Panc1 (cell line): ENCODE measurements at regions not wholly inside any gene's neighbourhood (a gene's known extent, or its start where the extent isn't known, plus 50 kb on each side); places are given as distances from the start of the nearest gene placed in this dataset.

Experiments
- ATAC-seq: fragments of 200-7000 bp; cut with Tn5 transposase; 2 replicates; pipeline ENCODE4 v1.9.1; 2020; ENCODE audit warnings: mild to moderate bottlenecking, moderate library complexity
- BruUV-seq: library from RNA; stranded (reverse); fragments of 400-500 nt; replicated peaks from 2 replicates; lab custom pipeline; 2021; lab: Mats Ljungman, UMichigan
- CTCF ChIA-PET: fragments of 300-600 bp; sonication (Branson Sonifier 250); formaldehyde crosslinking; loops from one replicate; lab custom pipeline; 2022; ENCODE audit warnings: antibody characterized with exemption; lab: Charles Lee
- POLR2A ChIA-PET: fragments of 300-600 bp; sonication (Branson Sonifier 250); formaldehyde crosslinking; loops from one replicate; lab custom pipeline; 2022; ENCODE audit warnings: antibody characterized with exemption; lab: Charles Lee
- DNase-seq: peaks from one replicate; pipeline ENCODE4 v3.0.0-alpha.2; 2010; ENCODE audit warnings: low read depth, low spot score
- H3K27ac ChIP-seq: 2 replicates; pipeline ENCODE4 v1.5.1; 2011; ENCODE audit warnings: mild to moderate bottlenecking, low read length, inconsistent platforms
- H3K27me3 ChIP-seq: fragments of 200-500 bp; sonication (Bioruptor generic); 2 replicates; pipeline ENCODE4 v1.6.0; 2014; ENCODE audit warnings: low read length, inconsistent platforms; ENCODE audit not compliant: control insufficient read depth, insufficient read depth
- H3K36me3 ChIP-seq: fragments of 200-500 bp; sonication (Bioruptor generic); 2 replicates; pipeline ENCODE4 v1.5.1; 2014; ENCODE audit warnings: inconsistent platforms, mild to moderate bottlenecking, low read length, moderate library complexity; ENCODE audit not compliant: control insufficient read depth, insufficient read depth
- H3K4me1 ChIP-seq: 2 replicates; pipeline ENCODE4 v1.5.1; 2011; ENCODE audit warnings: inconsistent platforms, mild to moderate bottlenecking, low read length, moderate library complexity; ENCODE audit not compliant: control insufficient read depth, insufficient read depth
- H3K4me3 ChIP-seq, 2 experiments: 2 replicates each; pipeline ENCODE4 v1.5.1; 2011 to 2012; ENCODE audit warnings: low read depth in 2 of 2, low read length in 2 of 2, mild to moderate bottlenecking in 2 of 2, inconsistent platforms in 1 of 2, moderate library complexity in 1 of 2
- H3K9me3 ChIP-seq: fragments of 200-500 bp; sonication (Bioruptor generic); 2 replicates; pipeline ENCODE4 v1.5.1; 2014; ENCODE audit warnings: low read depth, mild to moderate bottlenecking, inconsistent platforms, low read length, moderate library complexity; ENCODE audit not compliant: control insufficient read depth, insufficient read depth
- POLR2AphosphoS5 ChIP-seq: IDR thresholded peaks from 2 replicates; pipeline ENCODE4 v1.6.1; 2012; ENCODE audit warnings: mild to moderate bottlenecking, low read depth, low read length, moderate library complexity
- SIN3A ChIP-seq: IDR thresholded peaks from 2 replicates; pipeline ENCODE4 v1.6.1; 2012; ENCODE audit warnings: low read depth, mild to moderate bottlenecking, low read length, moderate library complexity, borderline replicate concordance; ENCODE audit not compliant: insufficient read depth
- TCF7L2 ChIP-seq: IDR thresholded peaks from 2 replicates; pipeline ENCODE4 v1.6.1; 2011; ENCODE audit warnings: mild to moderate bottlenecking, low read depth, low read length, inconsistent platforms
- in situ Hi-C: cut with HindIII; loops from 2 replicates; pipeline ENCODE4 v1.10.0; 2016; ENCODE audit warnings: low sequenced_read_pairs, low pct_unique_long_range_greater_than_20kb
- intact Hi-C: fragments of 100-400 bp; cut with micrococcal nuclease; formaldehyde crosslinking; loops from one replicate; pipeline ENCODE4 v1.10.0; 2022; ENCODE audit not compliant: unreplicated experiment
- TF ChIP-seq, protein P1 (sequence below): fragments of 450-650 bp; IDR thresholded peaks from 2 replicates; pipeline ENCODE4 v1.5.1; 2017; ENCODE audit warnings: mild to moderate bottlenecking
- TF ChIP-seq, protein P2 (sequence below), 2 experiments: IDR thresholded peaks; 2 replicates each; pipeline ENCODE4 v1.6.1; 2011 to 2012; ENCODE audit warnings: low read depth in 2 of 2, control low read depth in 1 of 2, low read length in 1 of 2, mild to moderate bottlenecking in 1 of 2, moderate library complexity in 1 of 2; ENCODE audit not compliant: insufficient read depth in 1 of 2

DNA sequence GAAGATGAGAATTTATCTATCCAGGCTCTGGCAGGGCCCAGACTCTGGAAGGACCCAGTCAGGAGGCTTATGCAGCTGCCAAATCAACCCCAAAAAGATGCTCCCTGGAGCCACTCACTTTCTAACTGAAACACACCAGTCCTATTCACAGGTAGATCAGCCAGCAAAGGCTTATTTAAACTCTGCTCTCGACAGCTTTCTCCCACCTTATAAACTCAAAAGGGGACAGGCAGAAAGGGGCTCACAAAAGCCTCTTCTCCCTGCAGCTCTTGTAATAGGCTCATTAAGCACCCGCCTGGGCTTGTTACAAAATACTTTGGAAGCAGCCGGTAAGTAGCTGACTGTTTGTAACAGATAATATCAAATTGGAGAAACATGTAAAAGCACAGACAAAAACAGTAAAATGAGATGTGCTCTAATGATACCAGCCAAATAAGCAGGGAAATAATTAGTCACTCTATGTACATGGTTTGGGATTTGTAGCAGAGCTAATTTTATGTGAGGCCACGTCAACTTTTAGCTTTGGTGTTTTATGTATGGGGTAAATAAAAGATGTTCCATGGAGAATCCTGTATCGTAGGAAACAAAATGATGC, 213.8 kb downstream of the NR2F2 start:
- TF ChIP-seq, protein P1, sequence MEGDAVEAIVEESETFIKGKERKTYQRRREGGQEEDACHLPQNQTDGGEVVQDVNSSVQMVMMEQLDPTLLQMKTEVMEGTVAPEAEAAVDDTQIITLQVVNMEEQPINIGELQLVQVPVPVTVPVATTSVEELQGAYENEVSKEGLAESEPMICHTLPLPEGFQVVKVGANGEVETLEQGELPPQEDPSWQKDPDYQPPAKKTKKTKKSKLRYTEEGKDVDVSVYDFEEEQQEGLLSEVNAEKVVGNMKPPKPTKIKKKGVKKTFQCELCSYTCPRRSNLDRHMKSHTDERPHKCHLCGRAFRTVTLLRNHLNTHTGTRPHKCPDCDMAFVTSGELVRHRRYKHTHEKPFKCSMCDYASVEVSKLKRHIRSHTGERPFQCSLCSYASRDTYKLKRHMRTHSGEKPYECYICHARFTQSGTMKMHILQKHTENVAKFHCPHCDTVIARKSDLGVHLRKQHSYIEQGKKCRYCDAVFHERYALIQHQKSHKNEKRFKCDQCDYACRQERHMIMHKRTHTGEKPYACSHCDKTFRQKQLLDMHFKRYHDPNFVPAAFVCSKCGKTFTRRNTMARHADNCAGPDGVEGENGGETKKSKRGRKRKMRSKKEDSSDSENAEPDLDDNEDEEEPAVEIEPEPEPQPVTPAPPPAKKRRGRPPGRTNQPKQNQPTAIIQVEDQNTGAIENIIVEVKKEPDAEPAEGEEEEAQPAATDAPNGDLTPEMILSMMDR, result no peak
- TF ChIP-seq, protein P2, sequence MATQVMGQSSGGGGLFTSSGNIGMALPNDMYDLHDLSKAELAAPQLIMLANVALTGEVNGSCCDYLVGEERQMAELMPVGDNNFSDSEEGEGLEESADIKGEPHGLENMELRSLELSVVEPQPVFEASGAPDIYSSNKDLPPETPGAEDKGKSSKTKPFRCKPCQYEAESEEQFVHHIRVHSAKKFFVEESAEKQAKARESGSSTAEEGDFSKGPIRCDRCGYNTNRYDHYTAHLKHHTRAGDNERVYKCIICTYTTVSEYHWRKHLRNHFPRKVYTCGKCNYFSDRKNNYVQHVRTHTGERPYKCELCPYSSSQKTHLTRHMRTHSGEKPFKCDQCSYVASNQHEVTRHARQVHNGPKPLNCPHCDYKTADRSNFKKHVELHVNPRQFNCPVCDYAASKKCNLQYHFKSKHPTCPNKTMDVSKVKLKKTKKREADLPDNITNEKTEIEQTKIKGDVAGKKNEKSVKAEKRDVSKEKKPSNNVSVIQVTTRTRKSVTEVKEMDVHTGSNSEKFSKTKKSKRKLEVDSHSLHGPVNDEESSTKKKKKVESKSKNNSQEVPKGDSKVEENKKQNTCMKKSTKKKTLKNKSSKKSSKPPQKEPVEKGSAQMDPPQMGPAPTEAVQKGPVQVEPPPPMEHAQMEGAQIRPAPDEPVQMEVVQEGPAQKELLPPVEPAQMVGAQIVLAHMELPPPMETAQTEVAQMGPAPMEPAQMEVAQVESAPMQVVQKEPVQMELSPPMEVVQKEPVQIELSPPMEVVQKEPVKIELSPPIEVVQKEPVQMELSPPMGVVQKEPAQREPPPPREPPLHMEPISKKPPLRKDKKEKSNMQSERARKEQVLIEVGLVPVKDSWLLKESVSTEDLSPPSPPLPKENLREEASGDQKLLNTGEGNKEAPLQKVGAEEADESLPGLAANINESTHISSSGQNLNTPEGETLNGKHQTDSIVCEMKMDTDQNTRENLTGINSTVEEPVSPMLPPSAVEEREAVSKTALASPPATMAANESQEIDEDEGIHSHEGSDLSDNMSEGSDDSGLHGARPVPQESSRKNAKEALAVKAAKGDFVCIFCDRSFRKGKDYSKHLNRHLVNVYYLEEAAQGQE (IDR thresholded peaks at IDR 0.05; ENCODE audit: insufficient read depth in 1 of 2, low read depth in 2 of 2, low read length in 1 of 2), result no peak
- no peak for TF ChIP-seq TCF7L2
- no peak for TF ChIP-seq POLR2AphosphoS5
- TF ChIP-seq SIN3A, result no peak
- no peak for ATAC-seq
- no peaks in the 10 kb centered on the region for H3K9me3 ChIP-seq
- H3K27me3 ChIP-seq, result no peaks in the 10 kb centered on the region
- in situ Hi-C loops (no loop called here), intact Hi-C loops (no loop called here)
- H3K4me3 ChIP-seq, result no peak overlapping the region
- no TSS peak for BruUV-seq
- no peak for DNase-seq
- POLR2A ChIA-PET, result no interaction called here
- no peak overlapping the region for H3K27ac ChIP-seq
- CTCF ChIA-PET, result no interaction called here
- no peaks in the 10 kb centered on the region for H3K4me1 ChIP-seq
- no peaks in the 10 kb centered on the region for H3K36me3 ChIP-seq

DNA sequence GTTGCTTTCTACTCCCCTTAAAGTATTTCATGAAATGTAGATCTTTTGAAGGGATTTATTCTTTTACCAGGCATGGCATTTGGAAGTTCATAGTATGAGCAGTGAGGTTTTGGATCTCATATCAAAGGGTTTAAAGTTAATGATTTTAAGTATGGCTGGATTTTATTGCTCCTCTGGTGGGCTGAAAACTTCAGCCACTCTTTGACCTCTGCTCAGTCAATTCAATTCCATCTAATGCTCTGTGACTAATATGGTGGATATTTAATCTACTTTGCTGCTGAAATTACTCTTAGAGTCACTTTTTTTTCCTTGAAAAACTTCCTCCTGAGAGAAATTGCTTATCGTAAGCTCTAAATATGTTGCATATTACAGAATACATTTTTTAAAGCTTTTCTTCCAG, 218.6 kb downstream of the NR2F2 start:
- no peak for DNase-seq
- H3K9me3 ChIP-seq, result no peaks in the 10 kb centered on the region

More for the DNA sequence above, 218.6 kb downstream of the NR2F2 start:
- no peaks in the 10 kb centered on the region for H3K36me3 ChIP-seq
- no peaks in the 10 kb centered on the region for H3K27me3 ChIP-seq
- no peak overlapping the region for H3K27ac ChIP-seq
- TF ChIP-seq TCF7L2, result no peak
- TF ChIP-seq, protein P2 (IDR thresholded peaks at IDR 0.05; ENCODE audit: insufficient read depth in 1 of 2, low read depth in 2 of 2, low read length in 1 of 2), result no peak
- TF ChIP-seq POLR2AphosphoS5, result no peak
- TF ChIP-seq, protein P1, result no peak
- no peak for TF ChIP-seq SIN3A
- H3K4me1 ChIP-seq, result no peaks in the 10 kb centered on the region
- H3K4me3 ChIP-seq, result no peak overlapping the region
- in situ Hi-C loops, result no loop called here
- no TSS peak for BruUV-seq
- intact Hi-C loops, result no loop called here
- no peak for ATAC-seq
- ChIA-PET CTCF (no interaction called here), POLR2A (no interaction called here)
